Smooth muscle cell (in vitro differentiated cells): ENCODE measurements at regions not wholly inside any gene's neighbourhood (a gene's known extent, or its start where the extent isn't known, plus 50 kb on each side); places are given as distances from the start of the nearest gene placed in this dataset.
A peak's percentile ranks its signal among the peaks of the same experiment; 100 is the strongest.

Experiments
- DNase-seq: peaks from one replicate; lab custom pipeline; 2025; ENCODE audit not compliant: unreplicated experiment; lab: John Stamatoyannopoulos, UW
- H2AFZ ChIP-seq: fragments of 200-600 bp; sonication (generic); 2 replicates; pipeline ENCODE4 v1.6.0; 2016; ENCODE audit warnings: antibody characterized with exemption, low read depth, mild to moderate bottlenecking
- H3F3A ChIP-seq: fragments of 200-600 bp; sonication (generic); 2 replicates; pipeline ENCODE4 v1.6.0; 2017; ENCODE audit warnings: antibody characterized with exemption, low read depth
- H3K27ac ChIP-seq: fragments of 200-600 bp; sonication (generic); 2 replicates; pipeline ENCODE4 v1.5.1; 2016; ENCODE audit warnings: low read depth, mild to moderate bottlenecking
- H3K27me3 ChIP-seq: fragments of 200-600 bp; sonication (generic); 2 replicates; pipeline ENCODE4 v1.6.1; 2016; ENCODE audit warnings: low read depth, mild to moderate bottlenecking
- H3K36me3 ChIP-seq: fragments of 200-600 bp; sonication (generic); 2 replicates; pipeline ENCODE4 v1.5.1; 2016; ENCODE audit warnings: low read depth
- H3K4me1 ChIP-seq: fragments of 200-600 bp; sonication (generic); 2 replicates; pipeline ENCODE4 v1.5.1; 2016; ENCODE audit warnings: low read depth
- H3K4me2 ChIP-seq: fragments of 200-600 bp; sonication (generic); 2 replicates; pipeline ENCODE4 v1.6.0; 2016; ENCODE audit warnings: mild to moderate bottlenecking
- H3K4me3 ChIP-seq: fragments of 200-600 bp; sonication (generic); 2 replicates; pipeline ENCODE4 v1.5.1; 2016; ENCODE audit warnings: mild to moderate bottlenecking
- H3K79me2 ChIP-seq: fragments of 200-600 bp; sonication (generic); 2 replicates; pipeline ENCODE4 v1.6.0; 2016; ENCODE audit warnings: low read depth, mild to moderate bottlenecking
- H3K9ac ChIP-seq: fragments of 200-600 bp; sonication (generic); 2 replicates; pipeline ENCODE4 v1.6.0; 2016; ENCODE audit warnings: low read depth
- H3K9me3 ChIP-seq: fragments of 200-600 bp; sonication (generic); replicated peaks from 2 replicates; pipeline ENCODE4 v1.5.1; 2016; ENCODE audit warnings: low read depth
- H4K20me1 ChIP-seq: fragments of 200-600 bp; sonication (generic); 2 replicates; pipeline ENCODE4 v1.6.0; 2016; ENCODE audit warnings: low read depth
- CTCF ChIP-seq: fragments of 200-600 bp; sonication (generic); IDR thresholded peaks from 2 replicates; pipeline ENCODE4 v1.5.1; 2017; ENCODE audit warnings: borderline replicate concordance, mild to moderate bottlenecking, antibody characterized with exemption; ENCODE audit not compliant: insufficient read depth, poor library complexity, severe bottlenecking
- WGBS: methylation state at CpG from one replicate; pipeline ENCODE4 v1.1.7; 2016; ENCODE audit warnings: low lambda C conversion rate; 5-methylcytosine and 5-hydroxymethylcytosine counted together

GRCh38 chr4:138939960-138940359, 75.6 kb upstream of the NOCT start:
- Histone ChIP-seq H3K27ac (no peak overlapping the region), H4K20me1 (no peaks in the 10 kb centered on the region), H3K27me3 (no peaks in the 10 kb centered on the region), H3K9ac (no peak overlapping the region), H3F3A (no peaks in the 10 kb centered on the region), H3K4me2 (no peak overlapping the region), H3K4me3 (no peak overlapping the region), H3K79me2 (no peaks in the 10 kb centered on the region), H3K36me3 (no peaks in the 10 kb centered on the region), H2AFZ (no peak overlapping the region), H3K4me1 (peaks cover 8% of the 10 kb centered on the region), H3K9me3 (no peaks in the 10 kb centered on the region)
- TF ChIP-seq CTCF, result no peak
- WGBS, result 72% methylated on average over 4 of the region's 4 CpGs
- DNase-seq, result no peak

DNA sequence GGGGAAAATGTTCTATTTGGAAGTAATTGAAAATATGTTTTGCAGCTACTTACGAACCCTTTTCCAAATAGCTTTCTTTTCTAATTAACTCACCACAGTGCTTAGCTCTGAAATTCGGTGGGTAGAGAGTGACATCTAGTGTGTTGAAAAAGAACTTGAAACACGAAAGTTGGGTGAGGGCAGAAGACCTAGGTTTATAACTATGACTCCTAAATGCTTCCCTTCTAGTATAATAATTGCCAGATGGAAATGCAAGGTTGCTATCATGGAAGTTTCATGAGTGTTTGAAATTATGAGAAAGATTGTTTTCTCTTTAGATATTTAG, 77.3 kb upstream of the NOCT start:
- WGBS, result 2% methylated on average over 3 of the region's 3 CpGs

DNA sequence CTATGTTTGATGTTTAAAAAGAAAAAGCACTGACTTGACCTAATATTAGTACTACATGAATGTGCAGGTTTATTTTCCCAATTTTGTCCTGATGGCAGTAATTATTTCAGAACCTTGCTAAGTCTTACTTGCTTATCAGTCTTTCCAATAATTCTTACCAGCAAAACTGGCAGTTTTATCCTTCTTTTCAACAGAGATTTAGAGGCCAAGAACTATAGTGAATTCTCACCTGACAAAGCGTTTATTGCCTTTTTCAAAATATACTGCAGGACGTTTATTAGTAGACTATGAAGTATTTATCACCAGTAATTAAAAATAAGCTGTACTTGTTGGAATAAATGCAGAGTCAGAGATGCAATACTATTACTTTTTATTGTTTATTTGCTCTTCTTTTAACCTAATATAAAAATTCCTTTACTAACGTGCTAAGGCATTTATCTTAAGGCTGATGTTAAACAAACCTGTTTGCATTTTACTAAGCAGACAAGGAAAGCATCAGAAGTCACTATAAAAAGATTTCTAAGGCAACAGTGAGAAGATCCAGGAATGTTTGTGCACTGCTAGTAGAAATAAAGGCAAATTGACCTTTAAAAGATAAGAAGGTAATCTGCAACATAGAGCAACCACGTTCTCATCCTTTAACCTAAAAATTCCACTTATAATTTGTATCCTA, 80.3 kb upstream of the NOCT start:
- no peak for TF ChIP-seq CTCF
- H3K9ac ChIP-seq, result no peak overlapping the region
- H2AFZ ChIP-seq, result no peak overlapping the region
- WGBS, result 32% methylated on average over 4 of the region's 4 CpGs
- no peaks in the 10 kb centered on the region for H4K20me1 ChIP-seq
- peaks cover 8% of the 10 kb centered on the region for H3K4me1 ChIP-seq
- no peaks in the 10 kb centered on the region for H3K36me3 ChIP-seq
- H3K4me3 ChIP-seq, result no peak overlapping the region
- H3K27ac ChIP-seq, result no peak overlapping the region
- H3F3A ChIP-seq, result no peaks in the 10 kb centered on the region
- H3K9me3 ChIP-seq, result no peaks in the 10 kb centered on the region
- no peaks in the 10 kb centered on the region for H3K27me3 ChIP-seq
- DNase-seq, result no peak
- no peak overlapping the region for H3K4me2 ChIP-seq
- no peaks in the 10 kb centered on the region for H3K79me2 ChIP-seq

More for the DNA sequence above, 77.3 kb upstream of the NOCT start:
- Histone ChIP-seq H3K9me3 (no peaks in the 10 kb centered on the region), H3K27me3 (no peaks in the 10 kb centered on the region), H3K4me3 (peak overlapping the region; percentile 31), H3K79me2 (no peaks in the 10 kb centered on the region), H3K4me1 (peaks cover 8% of the 10 kb centered on the region), H3K36me3 (no peaks in the 10 kb centered on the region), H4K20me1 (no peaks in the 10 kb centered on the region), H3K9ac (no peak overlapping the region), H2AFZ (no peak overlapping the region), H3K27ac (no peak overlapping the region), H3K4me2 (peak overlapping the region; percentile 73), H3F3A (no peaks in the 10 kb centered on the region)
- TF ChIP-seq CTCF, result peak; percentile 52
- DNase-seq, result no peak

DNA sequence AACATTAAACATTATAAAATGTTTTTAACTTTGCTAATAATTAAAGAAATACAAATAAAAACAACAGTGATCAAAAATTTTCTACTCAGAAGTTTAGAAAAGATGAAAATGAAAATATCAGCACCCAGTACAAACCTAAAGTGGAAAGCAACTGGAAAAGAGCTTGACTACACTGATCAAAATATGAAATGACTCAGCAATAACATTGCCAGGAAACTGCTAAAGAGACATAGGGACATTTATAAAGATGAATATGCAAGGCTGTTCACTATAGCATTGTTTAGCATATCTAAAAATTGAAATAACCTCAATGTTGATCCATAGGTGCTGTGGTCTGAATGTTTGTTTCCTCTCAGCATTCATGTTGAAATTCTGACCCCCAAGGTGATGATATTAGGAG, 88.5 kb upstream of the NOCT start:
- no peak for DNase-seq
- Histone ChIP-seq H3K4me3 (no peak overlapping the region), H3K79me2 (no peaks in the 10 kb centered on the region), H3K9ac (no peak overlapping the region), H3K27me3 (no peaks in the 10 kb centered on the region), H4K20me1 (no peaks in the 10 kb centered on the region), H3F3A (no peaks in the 10 kb centered on the region), H2AFZ (no peak overlapping the region), H3K27ac (no peak overlapping the region), H3K9me3 (no peaks in the 10 kb centered on the region), H3K36me3 (no peaks in the 10 kb centered on the region), H3K4me1 (no peaks in the 10 kb centered on the region), H3K4me2 (no peak overlapping the region)
- TF ChIP-seq CTCF, result no peak
